ENCODE measurements at regions not wholly inside any gene's neighbourhood (a gene's known extent, or its start where the extent isn't known, plus 50 kb on each side); places are given as distances from the start of the nearest gene placed in this dataset.

DNA sequence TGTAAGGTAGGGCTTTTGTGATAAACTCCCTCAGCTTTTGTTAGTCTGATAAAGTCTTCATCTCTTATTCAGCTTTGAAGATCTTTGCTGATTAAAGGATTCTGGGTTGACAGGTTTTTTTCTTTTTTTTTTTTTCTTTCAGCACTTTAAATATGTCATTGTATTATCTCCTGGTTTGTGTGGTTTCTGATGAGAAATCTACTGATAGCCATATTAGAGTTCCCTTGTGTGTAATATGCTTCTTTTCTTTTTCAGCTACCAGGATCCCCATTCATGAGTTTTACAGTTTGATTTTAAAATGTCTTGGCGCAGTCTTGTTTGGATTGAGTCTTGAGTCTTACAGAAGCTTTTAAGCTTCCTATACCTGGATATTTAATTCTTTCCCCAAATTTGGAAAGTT, 504.5 kb downstream of the TLL1 start:
- no peak for DNase-seq

DNA sequence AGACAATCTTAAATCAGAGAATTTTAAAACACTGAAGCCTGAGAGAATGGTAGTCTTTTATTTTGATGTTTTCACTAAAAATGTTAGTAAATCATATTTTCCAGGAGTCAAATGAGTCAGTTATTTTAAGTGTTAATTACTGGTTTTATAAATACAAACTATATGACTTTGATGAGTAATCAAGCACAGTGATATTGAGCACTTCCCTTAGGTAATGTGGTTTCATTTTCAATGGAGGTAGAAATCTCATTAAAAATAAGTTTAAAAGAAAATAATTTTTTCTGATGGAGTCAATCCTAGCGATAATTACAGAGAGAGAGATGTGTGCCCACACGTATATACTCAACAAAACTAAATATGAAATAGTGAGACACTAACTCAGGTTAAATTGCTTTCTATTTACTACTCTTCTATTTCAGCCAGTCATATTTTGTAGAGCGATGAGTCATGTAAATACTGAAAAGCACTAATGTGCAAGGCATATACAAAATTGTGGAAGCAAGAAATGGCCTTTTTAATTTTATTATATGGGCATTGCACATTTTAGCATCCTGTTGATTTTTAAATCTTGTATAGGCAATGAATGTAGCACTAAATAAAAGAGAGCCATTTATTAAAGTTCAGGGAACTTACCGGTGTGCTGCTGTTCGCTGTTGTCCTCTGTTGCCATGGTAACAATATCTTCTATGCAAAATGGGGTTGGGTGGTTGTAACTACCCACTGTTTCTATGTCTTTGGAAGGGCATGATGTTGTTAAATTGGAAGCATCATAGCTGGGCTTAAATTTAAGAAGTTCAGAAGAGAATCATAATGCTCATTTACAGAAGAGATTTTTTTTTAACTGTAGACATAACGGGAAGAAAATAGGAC, 513.7 kb downstream of the TLL1 start:
- DNase-seq = no peak

DNA sequence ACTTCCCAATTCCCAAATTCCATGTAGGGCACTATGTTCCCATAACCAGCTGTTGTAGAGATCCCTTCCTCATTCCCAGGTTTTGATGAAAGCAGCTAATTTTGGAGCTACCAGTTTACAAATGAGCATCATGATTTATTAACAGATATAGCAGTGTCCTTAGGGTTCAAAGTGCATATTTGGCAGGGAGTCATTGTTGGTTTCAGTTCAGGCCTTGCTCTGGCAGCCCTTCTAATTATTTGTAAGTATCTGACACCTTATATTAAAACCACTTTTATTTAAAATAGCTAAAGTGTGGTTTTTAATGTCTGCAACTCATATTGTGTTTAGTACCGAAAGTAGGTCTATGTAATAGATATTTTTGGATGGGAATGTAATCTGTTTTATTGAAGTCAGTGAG, 518.5 kb downstream of the TLL1 start:
- DNase-seq = no peak

DNA sequence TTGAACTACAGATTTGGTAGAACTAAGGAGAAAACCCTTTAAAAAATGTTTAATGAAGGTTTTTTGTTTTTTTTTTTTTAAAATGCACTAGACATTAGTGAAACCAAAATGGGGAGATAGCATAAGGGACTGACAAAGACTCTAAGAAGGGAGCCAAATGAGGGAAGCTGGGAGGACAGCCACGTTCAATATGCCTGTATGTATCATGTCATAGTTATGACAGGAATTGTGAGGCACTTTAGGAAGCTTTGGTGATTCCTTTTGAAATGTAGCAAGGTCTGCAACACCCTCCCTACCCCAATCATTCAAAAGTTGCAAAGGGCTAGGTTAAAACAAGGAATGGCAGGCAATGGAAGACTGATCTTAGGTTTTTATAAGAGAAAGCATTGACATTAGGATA, 526.0 kb downstream of the TLL1 start:
- no peak for DNase-seq

DNA sequence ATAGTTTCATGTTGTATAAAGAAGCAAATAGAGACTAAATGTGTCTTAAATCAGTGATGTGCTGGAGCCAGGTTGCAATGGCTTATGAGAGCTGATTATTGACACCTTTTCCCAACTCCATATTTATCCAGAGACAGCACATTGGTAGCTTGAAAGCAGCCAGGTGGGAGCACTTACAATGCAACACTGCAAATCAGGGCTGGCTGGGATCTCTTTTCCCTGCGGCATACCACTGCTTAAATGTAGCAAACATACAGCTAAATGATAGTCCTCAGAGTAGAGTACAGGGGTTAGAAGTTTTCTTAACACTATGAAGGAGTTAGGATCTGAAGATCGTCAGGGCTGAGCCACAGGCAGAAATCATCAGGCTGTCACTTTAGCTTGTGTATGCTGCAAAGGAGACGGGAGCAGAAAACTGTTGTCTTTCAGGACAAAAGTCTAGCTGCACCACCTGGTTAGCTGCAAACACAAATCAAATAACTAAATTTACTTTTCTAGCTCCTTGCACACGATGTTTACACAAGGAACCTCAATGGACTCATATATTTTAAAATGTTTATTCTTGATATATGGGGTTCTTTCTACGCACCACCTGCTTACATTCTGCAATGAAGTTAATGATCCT, 527.3 kb downstream of the TLL1 start:
- DNase-seq = no peak

DNA sequence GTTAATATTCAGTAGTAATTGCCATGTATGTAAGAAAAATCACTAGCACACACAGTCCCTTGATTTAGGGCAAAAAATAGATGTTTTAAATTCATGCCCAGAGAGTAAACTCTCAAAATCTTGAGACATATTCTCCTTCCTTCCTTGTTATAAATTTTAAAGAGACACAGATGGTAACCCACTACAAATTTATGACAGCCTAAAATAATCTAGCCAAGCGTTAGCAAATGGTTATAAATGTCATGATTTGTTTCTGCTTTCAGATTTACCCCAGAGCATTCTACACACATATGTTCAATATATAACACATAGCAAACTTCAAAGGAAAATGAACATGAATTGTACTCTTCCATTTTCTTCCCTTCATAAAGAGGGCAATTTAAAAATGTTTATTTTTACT, 540.3 kb downstream of the TLL1 start:
- no peak for DNase-seq

DNA sequence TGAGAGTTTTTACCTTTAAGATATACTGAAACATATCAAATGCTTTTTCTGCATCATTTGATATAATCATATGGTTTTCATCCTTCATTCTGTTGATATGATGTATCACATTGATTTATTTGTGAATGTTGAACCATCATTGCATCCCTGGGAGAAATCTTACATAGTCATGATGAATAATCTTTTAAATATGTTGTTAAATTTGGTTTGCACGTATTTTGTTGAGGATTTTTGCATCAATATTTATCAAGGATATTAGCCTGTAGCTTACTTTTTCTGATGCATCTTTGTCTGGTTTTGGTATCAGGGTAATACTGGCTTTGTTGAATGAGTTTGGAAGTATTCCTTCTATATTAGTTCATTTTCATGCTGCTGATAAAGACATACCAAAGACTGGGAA, 541.4 kb downstream of the TLL1 start:
- no peak for DNase-seq

DNA sequence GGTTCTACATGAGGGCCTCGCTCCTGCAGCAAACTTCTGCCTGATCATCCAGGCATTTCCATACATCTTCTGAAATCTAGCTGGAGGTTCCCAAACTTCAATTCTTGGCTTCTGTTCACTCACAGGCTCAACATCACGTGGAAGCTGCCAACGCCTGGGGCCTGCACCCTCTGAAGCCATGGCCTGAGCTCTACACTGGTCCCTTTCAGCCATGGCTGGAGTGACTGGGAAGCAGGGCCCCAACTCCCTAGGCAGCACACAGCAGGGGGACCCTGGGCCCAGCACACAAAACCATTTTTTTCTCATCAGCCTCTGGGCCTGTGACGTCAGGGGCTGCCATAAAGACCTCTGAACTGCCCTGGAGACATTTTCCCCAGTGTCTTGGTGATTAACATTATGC, 542.7 kb downstream of the TLL1 start:
- DNase-seq = no peak

DNA sequence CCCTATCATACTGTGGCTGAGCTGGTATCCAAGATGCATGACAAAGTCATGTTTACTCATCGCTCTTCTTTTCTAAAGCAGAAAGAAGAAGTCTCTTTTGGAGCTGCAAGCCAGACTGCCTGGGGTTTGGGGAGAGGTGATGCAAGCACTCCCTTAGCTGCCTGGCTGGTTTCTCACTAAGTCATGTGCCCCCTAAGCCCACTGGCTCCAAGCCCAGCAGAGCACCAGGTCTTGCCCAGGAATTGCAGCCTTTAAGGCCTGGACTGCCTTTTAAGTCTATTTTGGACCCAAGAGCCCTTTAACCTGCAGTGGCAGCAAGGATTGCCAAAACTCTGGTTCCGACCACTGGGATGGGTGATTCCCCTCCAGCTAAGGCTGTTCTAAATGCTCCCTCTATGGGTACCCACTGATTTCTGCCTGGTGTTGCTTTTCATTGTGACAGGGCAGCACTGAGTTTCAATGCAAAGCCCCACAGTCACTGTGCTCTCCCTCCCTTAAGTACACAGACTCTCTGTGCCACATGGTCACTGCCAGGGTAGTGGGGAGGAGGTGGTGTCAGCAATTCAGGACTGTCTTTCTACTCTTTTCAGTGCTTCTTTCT, 548.6 kb downstream of the TLL1 start:
- DNase-seq = no peak

DNA sequence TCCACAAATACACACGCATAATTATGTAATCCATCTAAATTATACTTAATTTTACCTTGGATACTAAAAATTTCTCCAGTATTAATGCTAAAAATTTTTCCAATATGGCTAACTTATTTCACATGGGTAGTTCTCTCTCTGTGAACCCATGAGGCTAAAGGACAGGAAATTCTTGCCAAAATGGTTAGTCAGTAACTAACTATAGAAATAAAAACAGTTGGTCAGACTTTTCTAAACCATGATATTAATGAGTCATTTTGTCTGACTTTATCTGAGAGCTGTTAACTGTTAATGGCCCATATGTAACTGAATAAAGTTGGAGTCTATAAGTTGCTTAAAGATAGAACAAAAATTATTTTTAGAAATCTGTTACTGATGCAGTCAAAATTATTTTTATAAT, 549.4 kb downstream of the TLL1 start:
- no peak for DNase-seq

DNA sequence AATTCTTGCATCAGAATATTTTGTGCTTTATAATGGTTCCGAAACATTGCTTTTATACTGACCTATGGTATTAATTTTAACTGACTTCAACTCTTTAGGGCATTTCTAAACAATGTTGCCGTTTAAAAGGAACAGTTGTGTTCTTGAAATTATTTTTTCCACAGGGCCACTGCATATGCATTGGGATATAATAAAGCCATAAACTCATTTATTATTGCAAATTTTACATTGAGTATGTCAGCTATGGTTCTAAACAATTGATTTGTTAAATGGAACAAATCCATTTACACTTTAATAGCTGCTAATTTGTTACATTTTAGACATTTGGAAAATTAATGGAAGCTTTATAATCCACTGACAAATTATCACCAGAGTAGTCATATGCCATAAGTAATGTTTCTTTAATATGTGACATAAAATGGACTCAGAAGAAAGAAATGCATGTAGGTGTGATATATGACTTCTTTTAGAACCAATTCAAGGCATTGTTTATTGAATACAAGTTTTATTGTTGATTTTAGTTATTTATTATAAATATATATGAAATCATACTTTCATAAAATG, 553.3 kb downstream of the TLL1 start:
- no peak for DNase-seq

DNA sequence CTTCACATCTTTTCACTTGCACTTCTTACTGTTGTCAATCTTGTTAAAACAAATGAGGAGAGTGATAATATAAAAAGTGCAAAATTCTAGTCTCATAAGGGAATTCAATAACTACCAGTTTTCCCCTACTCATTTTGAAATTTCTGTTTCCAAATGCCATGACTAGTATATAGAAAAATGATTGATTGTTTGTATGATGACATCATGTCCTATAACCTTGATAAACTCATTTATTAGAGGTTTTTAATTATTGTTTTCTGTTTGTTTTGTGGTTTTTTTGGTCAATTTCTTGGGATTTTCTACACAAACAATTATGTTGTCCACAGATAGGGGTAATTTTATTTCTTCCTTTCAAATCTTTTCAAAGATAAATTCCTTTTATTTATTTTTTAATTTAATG, 559.1 kb downstream of the TLL1 start:
- DNase-seq = no peak

DNA sequence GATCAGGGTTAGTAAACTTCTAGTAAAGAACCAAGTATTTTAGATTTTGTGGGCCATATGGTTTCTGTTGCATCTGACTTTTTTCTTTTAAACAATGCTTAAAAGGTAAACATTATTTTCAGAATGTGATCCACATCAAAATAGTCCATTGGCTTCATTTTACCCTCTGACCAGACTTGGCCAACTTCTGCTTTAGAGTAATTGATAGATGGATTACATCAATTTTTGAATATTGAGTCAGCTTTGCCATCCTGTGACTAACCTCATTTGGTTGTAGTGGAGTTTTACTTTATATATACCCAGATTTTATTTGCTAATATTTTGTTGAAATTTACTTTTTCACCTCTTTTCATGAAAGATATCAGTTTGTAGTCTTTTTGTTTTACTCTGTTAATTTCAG, 559.8 kb downstream of the TLL1 start:
- no peak for DNase-seq

DNA sequence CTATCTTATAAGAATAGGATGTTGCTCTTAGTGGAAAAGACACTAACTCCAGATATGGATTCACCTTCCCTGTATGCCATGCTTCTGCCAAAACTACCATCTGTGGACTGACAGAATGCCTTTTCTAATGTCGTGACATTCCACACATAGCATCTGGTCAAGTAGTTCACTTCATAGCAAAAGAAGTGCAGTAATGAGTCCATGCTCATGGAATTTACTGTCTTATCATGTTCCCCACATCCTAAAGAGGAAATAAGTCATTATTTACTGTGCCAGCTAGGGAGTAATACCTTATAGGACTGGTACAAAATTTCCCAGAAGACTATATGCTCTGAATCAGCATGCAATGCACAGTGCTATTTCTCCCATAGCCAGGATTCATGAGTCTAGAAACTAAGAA, 562.4 kb downstream of the TLL1 start:
- no peak for DNase-seq

DNA sequence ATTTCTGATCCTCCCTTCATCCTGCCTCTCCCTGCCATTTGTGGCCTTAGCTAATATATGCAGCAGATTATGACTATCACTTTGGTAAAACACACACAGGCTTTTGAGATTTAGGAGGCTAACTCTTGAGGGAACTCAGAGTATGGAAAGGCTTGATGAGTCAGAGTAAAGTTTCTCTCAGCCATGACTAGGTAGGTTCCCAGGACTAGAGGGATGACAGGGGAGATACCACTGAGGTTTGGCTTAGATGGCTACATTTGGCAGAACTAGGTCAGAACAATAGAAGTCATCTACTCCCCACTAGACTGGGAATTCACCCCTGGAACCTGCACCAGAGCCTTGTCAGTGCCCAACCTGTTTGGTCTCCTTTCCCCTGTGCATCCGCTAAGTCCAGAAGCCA, 585.7 kb downstream of the TLL1 start:
- DNase-seq = no peak

DNA sequence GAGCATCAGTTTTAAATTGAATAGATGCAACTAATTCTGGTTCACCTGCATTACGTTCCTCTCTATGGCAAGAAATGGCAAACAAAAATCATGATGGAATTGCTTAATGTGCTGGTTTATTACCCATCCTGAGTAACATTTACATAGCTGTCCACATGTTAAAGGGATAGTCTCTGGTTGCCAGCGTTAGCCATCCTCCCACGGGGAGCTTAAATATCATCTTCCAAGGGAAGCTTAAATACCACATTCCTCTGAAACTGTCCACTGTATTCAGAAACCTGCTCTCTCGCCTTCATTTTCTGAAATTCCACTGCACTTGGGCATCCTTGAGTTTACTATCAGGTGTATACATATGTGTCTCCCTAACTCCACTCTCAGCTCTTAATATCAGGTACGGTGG, 586.6 kb downstream of the TLL1 start:
- DNase-seq = no peak

DNA sequence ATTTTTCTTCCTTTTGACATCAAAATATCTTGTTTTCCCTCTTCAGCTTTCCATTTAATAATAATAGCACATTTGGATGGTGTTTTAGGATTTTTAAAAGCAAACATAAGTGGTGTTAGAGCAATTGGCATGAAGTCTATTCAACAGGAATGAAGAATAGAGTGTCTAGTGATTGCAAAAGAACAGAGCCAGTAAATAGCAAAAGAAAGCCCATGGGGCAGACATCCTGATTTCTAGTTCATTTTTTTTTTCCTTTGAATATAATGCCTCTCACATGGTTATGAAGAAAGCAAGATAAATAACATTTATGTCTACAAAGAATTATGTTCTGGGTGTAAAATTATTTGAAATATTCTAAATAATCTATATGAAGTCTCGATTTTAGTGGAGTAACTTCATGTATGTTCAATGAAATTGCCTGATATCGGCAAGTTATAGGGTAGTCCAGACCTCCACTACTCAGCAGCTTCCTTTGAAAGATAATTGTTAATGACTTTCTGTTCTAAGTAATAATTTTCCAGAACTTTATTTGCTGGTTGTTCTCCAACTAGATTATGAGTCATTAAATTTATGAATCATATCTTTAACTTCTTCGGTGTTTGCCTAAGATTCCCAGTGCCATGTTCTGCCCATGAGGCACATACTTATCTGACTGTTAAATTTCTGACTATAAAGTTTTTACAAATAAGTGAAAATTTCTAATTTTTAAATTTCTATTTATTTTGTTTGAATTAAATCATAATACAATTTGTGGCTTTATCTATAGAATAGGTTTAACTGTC, 587.9 kb downstream of the TLL1 start:
- no peak for DNase-seq

DNA sequence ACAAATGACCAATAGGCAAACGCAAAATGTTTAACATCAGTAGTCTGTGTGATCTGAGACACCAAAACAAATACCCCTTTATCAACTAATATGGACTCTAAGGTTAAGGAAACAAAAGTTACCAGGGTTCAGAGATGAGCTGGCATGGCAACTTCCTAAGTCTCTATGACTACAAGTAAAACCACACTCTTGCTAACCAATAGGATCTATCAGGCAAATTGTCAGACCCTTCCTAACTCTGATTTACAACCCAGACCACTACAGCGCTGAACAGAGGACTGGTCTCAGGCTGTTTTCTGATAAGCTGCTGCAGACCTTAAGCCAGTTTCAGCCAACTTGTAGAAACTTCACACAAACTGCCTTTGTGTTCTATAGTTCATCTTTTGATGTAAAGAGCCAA, 608.0 kb downstream of the TLL1 start:
- no peak for DNase-seq

DNA sequence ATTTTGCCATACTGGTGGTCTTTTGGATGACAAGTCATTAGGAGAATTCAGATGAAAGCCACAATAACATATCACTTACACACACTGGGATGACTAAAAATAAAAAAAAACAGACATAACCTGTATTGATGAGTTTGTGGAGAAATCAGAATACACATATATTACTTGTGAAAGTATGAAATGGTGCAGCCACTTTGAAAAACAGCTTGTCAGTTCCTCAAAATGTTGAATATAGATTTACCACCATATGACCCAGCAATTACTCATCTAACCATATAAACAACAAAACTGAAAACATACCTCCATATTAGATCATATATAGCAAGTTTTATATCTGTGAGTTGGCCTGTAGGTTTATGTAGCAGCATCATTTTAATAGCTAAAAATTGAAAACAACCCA, 608.7 kb downstream of the TLL1 start:
- DNase-seq = peak; percentile 3

DNA sequence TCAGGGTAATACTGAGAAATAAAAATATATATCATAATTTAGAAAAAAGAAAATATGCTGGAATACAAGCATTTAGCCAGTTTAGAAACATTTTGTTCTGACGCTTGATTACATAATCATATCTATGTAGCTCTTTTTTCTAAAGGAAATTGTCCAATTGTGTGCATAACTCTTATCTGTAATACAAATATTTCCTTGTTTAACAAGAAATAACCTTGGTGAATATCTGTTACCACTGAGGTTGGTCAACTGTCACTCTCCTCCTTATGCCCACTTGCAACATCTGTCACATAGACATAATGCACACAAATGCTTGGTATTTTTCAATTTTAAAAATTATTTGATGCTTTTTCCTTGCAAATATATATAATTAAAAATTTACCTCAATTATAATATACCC, 609.7 kb downstream of the TLL1 start:
- peak; percentile 44 for DNase-seq

DNA sequence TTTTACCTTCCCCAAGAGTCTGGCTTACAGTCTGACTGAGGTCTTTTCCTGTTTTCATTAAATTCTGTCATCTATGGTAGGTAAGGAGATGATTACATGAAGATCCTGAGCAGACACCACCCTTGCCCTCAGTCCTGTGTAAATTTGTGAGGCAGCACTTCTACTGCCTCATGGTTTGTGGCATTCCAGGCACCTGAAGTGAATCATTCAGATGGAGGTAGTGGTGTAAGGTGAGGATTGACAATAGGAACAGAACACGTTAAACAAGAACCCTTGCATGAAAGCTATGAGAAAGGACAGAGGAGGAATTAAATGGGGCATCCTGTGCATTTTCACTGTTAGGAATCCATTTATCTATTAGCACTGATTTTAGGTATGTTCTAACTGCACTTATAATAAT, 618.6 kb downstream of the TLL1 start:
- no peak for DNase-seq

DNA sequence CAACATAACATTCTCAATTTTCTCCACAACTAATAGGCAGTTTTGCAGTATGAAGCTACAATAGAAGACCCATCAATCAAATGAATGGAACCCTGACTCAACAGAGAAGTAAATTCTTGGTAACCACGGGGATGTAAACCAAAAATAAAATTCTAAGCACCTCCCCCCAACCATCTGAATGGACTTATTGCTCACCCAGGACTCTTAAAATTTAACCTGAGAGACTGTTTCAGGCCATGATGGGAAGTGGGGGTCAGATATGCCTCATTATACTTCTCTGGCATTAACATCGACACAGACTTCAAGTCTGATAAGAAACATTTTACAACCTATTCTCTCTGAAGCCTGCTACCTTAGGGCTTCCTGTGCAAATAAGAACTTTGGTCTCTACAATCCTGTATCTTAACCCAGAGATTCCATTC, 620.9 kb downstream of the TLL1 start:
- no peak for DNase-seq

DNA sequence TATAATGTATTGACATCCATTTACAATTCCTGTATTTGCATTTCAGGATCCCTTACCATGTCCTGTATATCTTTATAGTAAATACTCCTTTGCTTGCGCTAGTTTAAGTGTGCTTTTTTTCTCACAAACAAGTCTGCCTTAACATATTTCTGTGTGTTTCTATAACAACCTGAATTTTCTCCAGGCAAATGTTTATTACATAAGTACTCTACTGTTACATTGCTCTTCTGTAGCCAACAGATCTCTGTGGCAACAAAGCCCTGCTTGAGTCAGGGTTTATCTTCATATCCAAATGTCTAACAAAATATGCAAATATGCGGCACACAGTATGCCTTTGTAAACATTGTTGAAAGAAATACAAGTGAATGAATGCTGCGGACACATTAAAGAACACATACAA, 625.5 kb downstream of the TLL1 start:
- DNase-seq = no peak
